Parathyroid adenoma (tissue), 2 donors: ENCODE measurements at regions not wholly inside any gene's neighbourhood (a gene's known extent, or its start where the extent isn't known, plus 50 kb on each side); places are given as distances from the start of the nearest gene placed in this dataset.

Experiments
- H2AFZ ChIP-seq: fragments of 300-600 bp; sonication (generic); one replicate; pipeline ENCODE4 v1.7.0; 2017; ENCODE audit warnings: antibody characterized with exemption, mild to moderate bottlenecking
- H3K27ac ChIP-seq: fragments of 300-600 bp; sonication (generic); one replicate; pipeline ENCODE4 v1.7.0; 2017
- H3K27me3 ChIP-seq: fragments of 300-600 bp; sonication (generic); one replicate; pipeline ENCODE4 v1.7.0; 2017; ENCODE audit warnings: low read length; ENCODE audit not compliant: control insufficient read depth, insufficient read depth
- H3K36me3 ChIP-seq: fragments of 300-600 bp; sonication (generic); one replicate; pipeline ENCODE4 v1.7.0; 2017; ENCODE audit warnings: low read length; ENCODE audit not compliant: control insufficient read depth, insufficient read depth
- H3K4me1 ChIP-seq: fragments of 300-600 bp; sonication (generic); one replicate; pipeline ENCODE4 v1.7.0; 2017; ENCODE audit warnings: control low read depth
- H3K4me2 ChIP-seq: fragments of 300-600 bp; sonication (generic); one replicate; pipeline ENCODE4 v1.7.0; 2017; ENCODE audit warnings: low read length
- H3K4me3 ChIP-seq: fragments of 300-600 bp; sonication (generic); one replicate; pipeline ENCODE4 v1.7.0; 2017; ENCODE audit warnings: low read depth, low read length
- H3K79me2 ChIP-seq: fragments of 300-600 bp; sonication (generic); one replicate; pipeline ENCODE4 v1.7.0; 2017; ENCODE audit warnings: control low read depth
- H3K9ac ChIP-seq: fragments of 300-600 bp; sonication (generic); one replicate; pipeline ENCODE4 v1.7.0; 2017; ENCODE audit warnings: mild to moderate bottlenecking
- H3K9me3 ChIP-seq: fragments of 300-600 bp; sonication (generic); one replicate; pipeline ENCODE4 v1.7.0; 2017; ENCODE audit warnings: low read length; ENCODE audit not compliant: control insufficient read depth
- TF ChIP-seq, protein P1 (sequence below): fragments of 300-600 bp; sonication (generic); IDR thresholded peaks from one replicate; pipeline ENCODE4 v1.7.0; 2017; ENCODE audit warnings: antibody characterized with exemption, mild to moderate bottlenecking
- donor health status: primary hyperparathyroidism.

DNA sequence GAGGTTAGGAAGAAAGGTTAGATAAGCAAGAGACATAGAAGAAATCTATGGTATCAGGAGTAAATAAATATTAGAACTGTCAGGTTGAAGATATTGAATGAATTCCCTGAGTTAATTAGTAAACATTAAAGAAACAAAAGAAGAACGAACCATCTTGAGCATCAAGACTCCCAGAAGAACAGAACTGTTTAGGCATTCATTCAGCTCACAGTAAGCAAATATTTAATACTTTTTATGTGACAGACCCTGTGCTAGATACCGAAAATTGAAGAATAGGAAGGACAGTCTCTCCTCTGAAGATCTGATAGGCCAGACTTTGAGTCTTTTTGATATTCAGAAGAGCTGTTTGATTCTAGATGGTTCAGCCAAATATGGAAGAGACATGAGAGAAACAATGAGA lies 731.5 kb downstream of the XPNPEP1 start:
- Histone ChIP-seq H2AFZ (no peak overlapping the region), H3K9ac (no peak overlapping the region), H3K4me3 (no peak overlapping the region), H3K27ac (no peak overlapping the region), H3K4me1 (no peaks in the 10 kb centered on the region), H3K4me2 (no peak overlapping the region), H3K79me2 (no peaks in the 10 kb centered on the region), H3K9me3 (no peaks in the 10 kb centered on the region), H3K36me3 (no peaks in the 10 kb centered on the region), H3K27me3 (no peaks in the 10 kb centered on the region)
- TF ChIP-seq, protein P1, sequence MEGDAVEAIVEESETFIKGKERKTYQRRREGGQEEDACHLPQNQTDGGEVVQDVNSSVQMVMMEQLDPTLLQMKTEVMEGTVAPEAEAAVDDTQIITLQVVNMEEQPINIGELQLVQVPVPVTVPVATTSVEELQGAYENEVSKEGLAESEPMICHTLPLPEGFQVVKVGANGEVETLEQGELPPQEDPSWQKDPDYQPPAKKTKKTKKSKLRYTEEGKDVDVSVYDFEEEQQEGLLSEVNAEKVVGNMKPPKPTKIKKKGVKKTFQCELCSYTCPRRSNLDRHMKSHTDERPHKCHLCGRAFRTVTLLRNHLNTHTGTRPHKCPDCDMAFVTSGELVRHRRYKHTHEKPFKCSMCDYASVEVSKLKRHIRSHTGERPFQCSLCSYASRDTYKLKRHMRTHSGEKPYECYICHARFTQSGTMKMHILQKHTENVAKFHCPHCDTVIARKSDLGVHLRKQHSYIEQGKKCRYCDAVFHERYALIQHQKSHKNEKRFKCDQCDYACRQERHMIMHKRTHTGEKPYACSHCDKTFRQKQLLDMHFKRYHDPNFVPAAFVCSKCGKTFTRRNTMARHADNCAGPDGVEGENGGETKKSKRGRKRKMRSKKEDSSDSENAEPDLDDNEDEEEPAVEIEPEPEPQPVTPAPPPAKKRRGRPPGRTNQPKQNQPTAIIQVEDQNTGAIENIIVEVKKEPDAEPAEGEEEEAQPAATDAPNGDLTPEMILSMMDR, result no peak

DNA sequence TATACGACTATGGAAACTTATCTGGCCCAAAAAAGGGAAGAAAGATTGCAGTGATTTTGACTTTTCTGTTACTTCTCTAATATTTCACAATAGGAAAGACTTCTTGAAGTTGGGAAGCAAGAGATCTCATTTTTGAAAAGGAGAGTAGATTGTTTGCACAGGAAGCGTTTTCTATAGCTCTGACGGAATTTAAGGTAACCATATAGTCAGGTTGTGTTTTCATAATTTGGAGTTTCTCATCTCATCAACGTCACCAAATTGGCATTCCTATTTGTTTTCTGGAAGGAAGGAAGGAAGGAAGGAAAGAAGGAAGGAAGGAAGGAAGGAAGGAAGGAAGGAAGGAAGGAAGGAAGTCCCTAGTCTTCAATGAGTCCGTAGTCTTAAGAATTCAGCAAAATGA lies 732.0 kb downstream of the XPNPEP1 start:
- Histone ChIP-seq H3K9ac (no peak overlapping the region), H3K36me3 (no peaks in the 10 kb centered on the region), H3K9me3 (no peaks in the 10 kb centered on the region), H3K27ac (no peak overlapping the region), H3K4me3 (no peak overlapping the region), H3K79me2 (no peaks in the 10 kb centered on the region), H3K27me3 (no peaks in the 10 kb centered on the region), H3K4me1 (no peaks in the 10 kb centered on the region), H3K4me2 (no peak overlapping the region), H2AFZ (no peak overlapping the region)
- TF ChIP-seq, protein P1, result no peak

DNA sequence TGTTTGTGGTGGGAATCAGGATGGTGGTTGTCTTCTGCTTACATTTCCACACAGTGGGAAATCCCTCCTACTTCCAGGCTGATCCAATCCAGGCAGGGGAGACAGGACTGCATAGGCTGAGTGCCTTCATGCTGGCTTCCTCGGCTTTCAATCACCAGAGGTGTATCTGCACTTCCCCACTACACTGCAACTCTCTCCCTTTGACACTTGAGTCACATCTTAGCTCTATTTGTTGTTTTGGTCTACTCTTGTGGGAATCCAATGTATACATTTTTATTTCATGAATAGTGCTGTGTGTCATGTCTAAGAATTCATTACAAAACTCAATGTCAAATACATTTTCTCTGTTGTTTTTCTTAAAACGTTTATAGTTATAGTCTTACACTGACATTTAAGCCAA lies 735.6 kb downstream of the XPNPEP1 start:
- Histone ChIP-seq H3K79me2 (no peaks in the 10 kb centered on the region), H3K27ac (no peak overlapping the region), H3K4me2 (no peak overlapping the region), H3K9me3 (no peaks in the 10 kb centered on the region), H3K36me3 (no peaks in the 10 kb centered on the region), H3K27me3 (no peaks in the 10 kb centered on the region), H3K9ac (no peak overlapping the region), H3K4me3 (no peak overlapping the region), H3K4me1 (no peaks in the 10 kb centered on the region), H2AFZ (no peak overlapping the region)
- TF ChIP-seq, protein P1, result no peak

DNA sequence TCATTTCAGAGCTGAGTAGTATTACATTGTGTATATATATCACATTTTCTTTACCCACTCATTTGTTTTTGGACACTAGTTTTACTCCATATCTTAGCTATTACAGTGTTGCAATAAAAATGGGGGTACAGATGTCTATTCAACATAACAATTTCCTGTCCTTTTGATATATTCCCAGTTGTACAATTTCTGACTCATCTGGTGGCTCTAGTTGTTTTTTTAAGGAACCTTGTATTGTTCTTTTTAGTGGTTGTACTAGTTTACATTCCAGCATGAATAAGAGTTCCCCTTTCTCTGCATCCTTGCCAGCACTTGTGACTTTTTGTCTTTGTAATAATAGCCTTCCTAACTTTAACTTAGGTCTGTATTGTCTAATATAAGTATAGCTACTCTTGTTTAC lies 739.9 kb downstream of the XPNPEP1 start:
- Histone ChIP-seq H2AFZ (no peak overlapping the region), H3K4me2 (no peak overlapping the region), H3K36me3 (no peaks in the 10 kb centered on the region), H3K79me2 (no peaks in the 10 kb centered on the region), H3K4me3 (no peak overlapping the region), H3K9me3 (no peaks in the 10 kb centered on the region), H3K4me1 (no peaks in the 10 kb centered on the region), H3K27me3 (no peaks in the 10 kb centered on the region), H3K27ac (no peak overlapping the region), H3K9ac (no peak overlapping the region)
- TF ChIP-seq, protein P1, result no peak

DNA sequence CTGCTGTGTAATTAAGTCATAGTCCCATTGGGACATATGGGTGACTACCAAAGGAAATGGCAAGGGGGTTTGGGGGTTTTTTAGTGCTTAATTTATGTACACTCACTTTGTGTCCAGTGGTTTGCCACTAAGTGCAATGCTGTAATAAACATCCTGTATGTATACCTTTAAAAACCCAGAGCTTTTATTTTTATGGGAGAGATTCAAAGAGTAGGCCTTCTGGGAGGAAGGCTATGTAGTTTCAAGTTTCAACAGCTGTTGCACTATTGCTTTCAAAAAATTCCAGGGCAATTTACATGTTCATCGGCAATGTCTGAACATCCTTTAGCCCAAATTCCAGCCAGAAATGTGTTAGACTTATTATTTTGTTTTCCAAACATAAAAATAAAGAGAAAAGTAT lies 744.7 kb downstream of the XPNPEP1 start:
- no peak overlapping the region for H3K27ac ChIP-seq

More for the DNA sequence above, 744.7 kb downstream of the XPNPEP1 start:
- Histone ChIP-seq H3K9ac (no peak overlapping the region), H3K9me3 (no peaks in the 10 kb centered on the region), H3K36me3 (no peaks in the 10 kb centered on the region), H3K4me1 (no peaks in the 10 kb centered on the region), H3K4me3 (no peak overlapping the region), H3K27me3 (no peaks in the 10 kb centered on the region), H3K4me2 (no peak overlapping the region), H2AFZ (no peak overlapping the region), H3K79me2 (no peaks in the 10 kb centered on the region)
- TF ChIP-seq, protein P1, result no peak
